Psoas muscle (tissue), 7 donors: ENCODE measurements at regions not wholly inside any gene's neighbourhood (a gene's known extent, or its start where the extent isn't known, plus 50 kb on each side); places are given as distances from the start of the nearest gene placed in this dataset.

ENCODE experiments used
- ATAC-seq, 4 donors: fragments of 200-7000 bp; cut with Tn5 transposase; one replicate each; pipeline ENCODE4 v1.9.1; 2020; ENCODE audit warnings: moderate library complexity in 3 of 4, mild to moderate bottlenecking in 2 of 4
- DNase-seq, 2 donors: peaks; one replicate each; pipeline ENCODE4 v3.0.0-alpha.2; 2020
- H3K27ac ChIP-seq: fragments of 200-600 bp; one replicate; pipeline ENCODE4 v1.8.0; 2022
- H3K27me3 ChIP-seq, 3 donors: fragments of 200-600 bp in 1 of 3; one replicate each; pipeline versions ENCODE4 v1.6.1 to v1.8.0; 2013 to 2022; ENCODE audit warnings: low read length in 2 of 3, mild to moderate bottlenecking in 2 of 3, moderate library complexity in 1 of 3; ENCODE audit not compliant: insufficient read depth in 3 of 3
- H3K36me3 ChIP-seq, 2 donors: fragments of 200-600 bp in 1 of 2; one replicate each; pipeline versions ENCODE4 v1.6.1 to v1.8.0; 2013 to 2022; ENCODE audit warnings: low read depth in 1 of 2, mild to moderate bottlenecking in 1 of 2, moderate library complexity in 1 of 2; ENCODE audit not compliant: insufficient read depth in 1 of 2
- H3K4me1 ChIP-seq: fragments of 200-600 bp; one replicate; pipeline ENCODE4 v1.8.0; 2022
- H3K4me3 ChIP-seq: fragments of 200-600 bp; one replicate; pipeline ENCODE4 v1.8.0; 2022; ENCODE audit warnings: mild to moderate bottlenecking
- H3K9me3 ChIP-seq: fragments of 200-600 bp; one replicate; pipeline ENCODE4 v1.8.0; 2022
- CTCF ChIP-seq: fragments of 200-600 bp; IDR thresholded peaks from one replicate; pipeline ENCODE4 v1.8.0; 2022; ENCODE audit warnings: antibody characterized with exemption
- WGBS, 3 donors: extraction: QIAGEN DNeasy Blood & Tissue Kit; methylation state at CpG; one replicate each; pipeline versions ENCODE4 v1.1.6 to v1.1.7; 2013; 5-methylcytosine and 5-hydroxymethylcytosine counted together
- intact Hi-C, 2 donors: fragments of 100-400 bp; cut with DNase I; formaldehyde crosslinking; loops; one replicate each; pipeline versions ENCODE4 v1.11.0 to v1.14.2; 2022
- donor health status: healthy with polysubstance abuse.
- donor health status: DM: no; HTN: no; CAD: no; lungs with moderate emphysema.
- donor health status: Bipolar disorder and iron deficiency.
- donor health status: healthy.
- donor health status: DM: yes; HTN: yes; CAD: no.
- donor health status: DM: no; HTN: no; CAD: no.
- donor health status: DM: yes; HTN: yes; CAD: no.

- WGBS, 3 donors = 85 to 97% (median 92%) methylated on average over 1 of the region's 1 CpG
- no peak for DNase-seq
- no peak for TF ChIP-seq CTCF
These were observed 128.7 kb downstream of the MAB21L3 start for GRCh38 chr1:116239916-116240315.

GRCh38 chr1:116242741-116243140, 130.3 kb upstream of the ATP1A1 start:
- intact Hi-C loops = no loop called here
- 63 to 89% (median 76%) methylated on average over 7 of the region's 7 CpGs for WGBS, 3 donors
- ATAC-seq (no peak), DNase-seq (no peak)
- no peaks in the 10 kb centered on the region for H3K9me3 ChIP-seq
- H3K36me3 ChIP-seq = no peaks in the 10 kb centered on the region
- H3K27me3 ChIP-seq = no peaks in the 10 kb centered on the region
- H3K27ac ChIP-seq = no peak overlapping the region
- TF ChIP-seq CTCF = no peak
- no peaks in the 10 kb centered on the region for H3K4me1 ChIP-seq
- no peak overlapping the region for H3K4me3 ChIP-seq

More at GRCh38 chr1:116239916-116240315, 128.7 kb downstream of the MAB21L3 start:
- intact Hi-C loops = no loop called here
- no peaks in the 10 kb centered on the region for H3K27me3 ChIP-seq
- no peaks in the 10 kb centered on the region for H3K9me3 ChIP-seq
- no peak overlapping the region for H3K4me3 ChIP-seq
- ATAC-seq = no peak
- no peaks in the 10 kb centered on the region for H3K36me3 ChIP-seq
- no peaks in the 10 kb centered on the region for H3K4me1 ChIP-seq
- H3K27ac ChIP-seq = no peak overlapping the region

GRCh38 chr1:116243333-116244054, 129.6 kb upstream of the ATP1A1 start:
- Histone ChIP-seq H3K27ac (no peak overlapping the region), H3K27me3 (no peaks in the 10 kb centered on the region), H3K36me3 (no peaks in the 10 kb centered on the region), H3K4me1 (no peaks in the 10 kb centered on the region), H3K9me3 (no peaks in the 10 kb centered on the region), H3K4me3 (no peak overlapping the region)
- no peak for ATAC-seq
- WGBS, 3 donors = 54 to 62% (median 60%) methylated on average over 7 of the region's 7 CpGs
- intact Hi-C loops = no loop called here
- no peak for TF ChIP-seq CTCF
- DNase-seq = no peak

GRCh38 chr1:116246174-116246573, 126.9 kb upstream of the ATP1A1 start:
- intact Hi-C loops = no loop called here
- Histone ChIP-seq H3K4me1 (no peaks in the 10 kb centered on the region), H3K27me3 (no peaks in the 10 kb centered on the region), H3K4me3 (no peak overlapping the region), H3K9me3 (no peaks in the 10 kb centered on the region), H3K36me3 (no peaks in the 10 kb centered on the region), H3K27ac (no peak overlapping the region)
- WGBS, 3 donors = 80 to 85% (median 82%) methylated on average over 3 of the region's 3 CpGs
- ATAC-seq = no peak
- no peak for TF ChIP-seq CTCF
- DNase-seq = no peak

- Histone ChIP-seq H3K27me3 (no peaks in the 10 kb centered on the region), H3K9me3 (no peaks in the 10 kb centered on the region), H3K4me1 (peaks cover 13% of the 10 kb centered on the region), H3K27ac (no peak overlapping the region), H3K36me3 (no peaks in the 10 kb centered on the region), H3K4me3 (no peak overlapping the region)
- intact Hi-C loops = no loop called here
- ATAC-seq = no peak
- WGBS, 3 donors = 62 to 79% (median 63%) methylated on average over 1 of the region's 1 CpG
- TF ChIP-seq CTCF = no peak
- no peak for DNase-seq
These were observed 120.8 kb upstream of the ATP1A1 start for GRCh38 chr1:116252271-116252670.
